Fibroblast of skin of left quadriceps (primary cell): ENCODE measurements at regions not wholly inside any gene's neighbourhood (a gene's known extent, or its start where the extent isn't known, plus 50 kb on each side); places are given as distances from the start of the nearest gene placed in this dataset.
"Not testable (repeated sequence)": the region's sequence is repeated elsewhere in the genome, so short reads cannot be mapped to it uniquely, and the experiment has no call there.

ENCODE experiments used
- DNase-seq, 2 experiments: peaks; one replicate each; pipeline ENCODE4 v3.0.0-alpha.2; 2013; ENCODE audit warnings: low read depth in 2 of 2

- DNase-seq: no peak
Measured at GRCh38 chr6:167208819-167209576, 51.2 kb upstream of the GPR31 start.

GRCh38 chr6:167209577-167209975, 51.8 kb upstream of the GPR31 start:
- DNase-seq: no peak

DNA sequence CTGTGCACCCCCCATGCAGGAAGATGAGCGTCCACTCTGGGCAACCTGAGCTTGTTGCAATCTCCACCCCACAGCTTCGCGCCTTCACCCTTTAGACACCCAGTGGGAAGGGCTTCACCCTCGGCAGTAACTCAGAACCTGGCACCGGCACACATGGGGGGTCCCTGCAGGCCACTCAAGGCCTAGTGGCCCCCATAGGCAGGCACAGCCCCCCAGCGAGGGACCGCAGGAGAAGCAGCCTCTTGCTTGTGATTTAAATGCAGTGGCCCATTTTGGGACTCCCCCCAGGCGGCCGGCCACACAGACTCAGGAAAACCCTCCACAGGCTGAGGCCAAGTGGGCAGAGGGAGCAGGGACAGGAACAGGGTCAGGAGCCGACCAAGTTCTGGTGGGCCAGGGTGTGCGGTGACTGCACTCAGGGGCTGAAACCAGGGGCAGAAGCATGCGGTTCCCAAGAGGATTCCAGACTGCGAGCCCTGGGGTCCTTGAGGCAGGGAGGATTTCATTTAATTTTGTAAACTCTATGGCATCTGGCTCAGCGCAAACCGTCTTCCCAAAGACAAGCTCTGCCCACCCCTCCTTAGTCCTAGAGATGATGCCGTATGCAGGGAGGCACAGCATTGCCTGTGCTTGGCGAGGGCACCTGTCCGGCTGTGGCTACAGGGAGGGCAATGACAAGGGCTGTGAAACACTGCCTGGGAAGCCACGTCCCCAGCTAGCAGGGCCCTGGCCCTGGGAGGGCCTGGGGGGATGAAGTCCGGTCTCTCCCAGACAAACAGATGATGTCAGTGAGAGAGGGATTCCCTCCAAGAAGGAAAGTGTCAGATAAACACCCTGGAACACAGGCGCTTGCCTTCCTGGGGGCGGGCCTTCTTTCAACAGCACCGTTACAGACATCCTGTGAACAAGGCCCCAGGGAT, 52.9 kb upstream of the GPR31 start:
- DNase-seq: no peak

- DNase-seq: no peak
Measured at GRCh38 chr6:167211295-167211648, 53.5 kb upstream of the GPR31 start.

DNA sequence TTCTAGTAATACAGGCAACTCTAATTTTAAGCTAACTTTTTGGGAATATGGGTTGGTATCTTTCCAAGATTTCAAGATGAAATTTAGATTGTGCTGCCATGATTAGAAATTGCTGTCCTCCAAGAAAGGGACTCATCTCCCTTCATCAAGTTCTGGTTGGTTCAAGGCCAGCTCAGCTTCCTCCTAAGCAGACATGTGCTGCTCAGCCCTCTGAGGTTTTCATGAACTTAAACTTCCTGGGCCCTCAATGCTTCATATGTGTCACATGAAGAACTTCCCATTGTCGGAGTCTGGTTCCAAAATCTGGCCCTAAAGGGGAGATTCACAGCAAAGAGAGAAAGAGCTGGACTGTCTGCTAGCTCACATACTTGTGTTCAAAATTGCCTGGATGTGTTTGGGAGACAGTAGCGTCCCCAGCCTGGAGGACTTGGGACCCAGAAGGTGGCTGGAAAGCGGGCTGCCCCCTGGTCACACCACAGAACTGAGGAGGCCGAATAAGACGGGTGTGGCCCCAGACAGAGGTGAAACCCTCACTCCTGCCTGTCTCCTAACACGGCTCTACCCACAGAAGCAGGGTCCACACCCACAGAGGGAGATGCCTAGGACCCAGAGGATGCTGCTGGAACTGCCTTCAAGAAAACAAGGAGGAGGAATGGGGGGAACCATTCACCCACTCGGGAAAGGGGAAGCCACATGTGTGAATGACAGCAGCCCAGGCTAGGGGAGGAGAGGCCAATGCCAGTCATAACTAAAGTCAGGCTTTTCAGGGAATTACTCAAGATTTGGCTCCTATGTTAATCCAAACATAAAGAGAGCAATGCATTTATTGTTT, 54.3 kb upstream of the GPR31 start:
- no peak for DNase-seq

DNA sequence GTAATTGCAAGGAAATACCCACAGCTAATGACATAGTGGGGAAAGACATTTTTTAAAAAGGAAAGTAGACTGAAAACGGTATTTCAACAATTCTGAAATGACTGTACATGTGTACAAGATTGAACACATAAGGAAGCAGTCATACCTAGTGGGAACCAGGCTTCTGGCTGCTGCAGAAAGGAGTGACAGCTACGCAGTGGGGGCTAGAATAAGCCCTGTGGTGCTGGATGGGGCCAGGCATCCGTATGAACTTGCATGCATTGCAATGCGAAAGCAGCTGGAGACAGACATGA, 54.9 kb upstream of the GPR31 start:
- DNase-seq: no peak

GRCh38 chr6:167214206-167214605, 56.4 kb upstream of the GPR31 start:
- no peak for DNase-seq

DNA sequence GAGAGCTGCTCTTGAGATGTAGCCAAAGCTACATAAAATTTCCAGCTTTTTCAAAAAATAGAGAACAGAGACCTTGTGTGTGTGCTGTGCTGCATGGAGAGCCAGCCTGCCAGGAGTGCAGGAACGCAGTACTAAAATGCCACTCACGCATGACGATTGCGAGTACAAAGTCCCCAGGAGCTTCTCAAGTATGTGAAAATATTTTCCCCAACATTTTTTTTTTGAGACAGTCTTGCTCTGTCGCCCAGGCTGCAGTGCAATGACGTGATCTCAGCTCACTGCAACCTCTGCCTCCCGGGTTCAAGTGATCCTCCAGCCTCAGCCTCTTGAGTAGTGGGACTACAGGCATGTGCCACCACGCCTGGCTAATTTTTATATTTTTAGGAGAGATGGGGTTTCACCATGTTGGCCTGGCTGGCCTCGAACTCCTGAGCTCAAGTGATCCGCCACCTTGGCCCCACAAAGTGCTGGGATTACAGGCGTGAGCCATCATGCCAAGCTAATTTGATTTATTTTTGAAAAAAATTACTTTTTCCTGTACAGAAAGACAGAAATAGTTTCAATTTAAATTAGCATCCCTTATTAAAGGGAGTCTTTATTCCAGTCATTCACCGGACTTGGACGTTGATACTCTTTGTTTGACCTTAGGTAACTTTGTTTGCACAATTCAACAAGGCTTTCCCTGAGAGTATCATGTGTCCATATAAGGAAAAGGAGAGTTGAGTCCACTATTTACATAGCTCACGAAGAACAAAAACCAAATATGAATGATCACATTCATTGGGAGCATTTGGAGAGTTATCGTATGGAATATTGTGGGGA, 57.9 kb upstream of the GPR31 start:
- DNase-seq: not testable (repeated sequence)

GRCh38 chr6:167216390-167217050, 58.7 kb upstream of the GPR31 start:
- not testable (repeated sequence) for DNase-seq

- not testable (repeated sequence) for DNase-seq
Measured at GRCh38 chr6:167217073-167217472, 59.3 kb upstream of the GPR31 start.

DNA sequence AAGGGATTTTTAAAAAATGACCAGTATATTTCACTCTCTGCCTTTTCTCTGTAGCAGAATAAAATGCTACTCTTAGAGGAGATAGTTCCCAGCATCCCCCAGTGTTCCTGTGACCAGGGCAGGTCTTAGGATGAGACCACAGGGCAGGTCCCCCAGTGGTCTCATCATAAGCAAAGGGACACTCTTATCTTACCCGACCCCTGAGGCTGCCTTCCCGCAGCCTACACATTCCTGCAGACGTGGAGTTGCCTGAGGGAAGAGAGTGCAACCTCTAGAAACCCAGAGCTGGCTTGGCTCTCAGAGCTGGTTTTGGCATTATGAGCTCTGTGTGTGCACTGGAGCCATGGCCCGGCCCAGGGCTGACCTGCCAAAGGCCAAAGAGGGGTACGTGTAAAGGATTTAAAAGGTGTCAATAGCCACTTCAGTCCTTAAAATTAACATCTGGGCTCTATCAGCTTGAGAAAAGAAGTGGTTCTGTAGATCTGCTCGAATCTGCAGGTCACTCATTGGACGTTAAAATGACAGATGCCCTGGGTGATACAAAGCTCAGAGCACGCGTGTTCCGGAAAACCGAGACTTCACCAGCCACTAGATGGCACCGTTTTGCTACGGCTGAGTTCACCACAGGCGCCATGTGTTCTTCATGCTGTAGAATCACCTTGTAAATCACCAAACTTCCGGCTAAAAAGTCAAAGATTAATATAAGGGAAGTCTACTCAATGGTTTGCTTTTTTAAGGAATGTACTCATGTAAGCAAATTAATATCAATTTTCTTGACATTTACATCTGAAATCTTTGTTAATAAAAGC, 60.4 kb upstream of the GPR31 start:
- DNase-seq: peak in 1 of 2 experiments; percentile 4

GRCh38 chr6:167219079-167219478, 61.3 kb upstream of the GPR31 start:
- not testable (repeated sequence) for DNase-seq

GRCh38 chr6:167219967-167220512, 62.3 kb upstream of the GPR31 start:
- no peak for DNase-seq

- DNase-seq: no peak
Measured at GRCh38 chr6:167221400-167222201, 63.8 kb upstream of the GPR31 start.

DNA sequence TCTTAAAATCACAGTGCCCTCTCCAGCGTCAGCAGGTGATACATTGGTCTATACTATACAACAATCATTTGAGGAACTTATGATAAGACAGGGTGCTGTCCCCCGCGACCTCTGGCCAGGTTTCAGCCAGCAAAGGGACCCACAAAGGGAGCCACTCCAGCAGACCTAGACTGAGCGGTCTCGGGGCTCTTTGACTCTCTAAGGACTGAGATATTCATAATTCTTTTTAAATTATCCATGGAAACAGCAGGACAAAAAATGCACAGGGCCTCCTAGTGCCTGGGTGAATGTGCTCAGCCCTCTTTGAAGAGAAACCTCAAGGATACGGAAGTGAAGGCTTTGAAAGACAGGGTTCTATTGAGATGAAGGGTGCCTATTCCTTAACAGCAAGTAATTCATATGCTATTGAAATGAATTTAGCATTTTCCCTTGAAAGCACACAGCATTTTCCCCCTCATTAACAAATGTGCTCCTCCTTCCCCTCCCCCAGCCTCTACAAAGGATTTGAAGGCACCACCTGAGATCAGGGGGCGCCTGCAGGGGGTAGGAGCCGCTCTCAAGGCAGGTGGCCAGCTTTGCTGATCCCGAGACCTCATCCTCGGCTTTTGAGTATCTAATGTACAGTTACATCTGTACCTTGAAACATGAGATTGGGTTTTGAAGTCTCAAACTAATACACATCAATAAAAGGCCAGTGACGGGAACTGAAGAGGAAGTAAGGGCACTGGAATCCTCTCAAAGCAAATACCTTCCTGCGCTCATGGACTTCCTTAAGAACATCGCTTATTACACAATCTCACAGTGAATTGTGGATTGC, 65.3 kb upstream of the UNC93A start:
- DNase-seq: not testable (repeated sequence)

- DNase-seq: no peak
Measured at GRCh38 chr6:167226383-167226685, 64.8 kb upstream of the UNC93A start.

DNA sequence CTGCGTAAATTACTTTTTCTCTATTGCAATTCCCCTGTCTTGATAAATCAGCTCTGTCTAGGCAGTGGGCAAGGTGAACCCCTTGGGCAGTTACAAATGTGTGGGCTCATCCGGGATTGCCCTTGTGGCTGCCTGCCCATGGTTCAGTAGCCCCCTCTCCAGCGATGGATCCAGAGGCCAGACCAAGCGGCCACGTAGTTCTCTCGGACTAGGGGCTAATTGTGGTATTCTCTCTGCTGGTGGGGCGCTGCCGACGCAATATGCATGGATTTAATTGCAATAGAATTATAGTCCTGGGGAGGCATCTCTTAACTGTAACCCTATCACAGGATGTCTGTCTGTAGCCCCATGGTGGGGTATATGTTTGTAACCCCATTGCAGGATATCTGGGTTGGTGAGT, 64.3 kb upstream of the UNC93A start:
- DNase-seq: no peak

GRCh38 chr6:167227984-167228383, 63.1 kb upstream of the UNC93A start:
- no peak for DNase-seq
